Neural crest cell (in vitro differentiated cells): ENCODE measurements at regions not wholly inside any gene's neighbourhood (a gene's known extent, or its start where the extent isn't known, plus 50 kb on each side); places are given as distances from the start of the nearest gene placed in this dataset.

Experiments
- DNase-seq: peaks from one replicate; pipeline ENCODE4 v3.0.0; 2021; ENCODE audit warnings: low read depth, mixed read lengths, low spot score
- H3K27ac Mint-ChIP-seq: one replicate; pipeline ENCODE4 v1.8.0; 2021; ENCODE audit warnings: mild to moderate bottlenecking, mixed read lengths; ENCODE audit not compliant: unreplicated experiment
- H3K27me3 Mint-ChIP-seq: 2 replicates; pipeline ENCODE4 v1.8.0; 2021; ENCODE audit warnings: low read depth, mild to moderate bottlenecking, mixed read lengths
- H3K36me3 Mint-ChIP-seq: 2 replicates; pipeline ENCODE4 v1.8.0; 2021; ENCODE audit warnings: low read depth, mild to moderate bottlenecking, mixed read lengths
- H3K4me1 Mint-ChIP-seq: 2 replicates; pipeline ENCODE4 v1.8.0; 2021; ENCODE audit warnings: mixed read lengths
- H3K4me3 Mint-ChIP-seq: one replicate; pipeline ENCODE4 v1.8.0; 2021; ENCODE audit warnings: mild to moderate bottlenecking, mixed read lengths
- H3K9me3 Mint-ChIP-seq: 2 replicates; pipeline ENCODE4 v1.8.0; 2021; ENCODE audit warnings: mixed read lengths
- TF ChIP-seq, protein P1 (sequence below): fragments of 200-600 bp; sonication (generic); conservative IDR thresholded peaks from 2 replicates; pipeline ENCODE4 v1.5.0; 2021; ENCODE audit warnings: antibody characterized with exemption, mild to moderate bottlenecking

- no peaks in the 10 kb centered on the region for H3K27me3 Mint-ChIP-seq
- TF ChIP-seq, protein P1, sequence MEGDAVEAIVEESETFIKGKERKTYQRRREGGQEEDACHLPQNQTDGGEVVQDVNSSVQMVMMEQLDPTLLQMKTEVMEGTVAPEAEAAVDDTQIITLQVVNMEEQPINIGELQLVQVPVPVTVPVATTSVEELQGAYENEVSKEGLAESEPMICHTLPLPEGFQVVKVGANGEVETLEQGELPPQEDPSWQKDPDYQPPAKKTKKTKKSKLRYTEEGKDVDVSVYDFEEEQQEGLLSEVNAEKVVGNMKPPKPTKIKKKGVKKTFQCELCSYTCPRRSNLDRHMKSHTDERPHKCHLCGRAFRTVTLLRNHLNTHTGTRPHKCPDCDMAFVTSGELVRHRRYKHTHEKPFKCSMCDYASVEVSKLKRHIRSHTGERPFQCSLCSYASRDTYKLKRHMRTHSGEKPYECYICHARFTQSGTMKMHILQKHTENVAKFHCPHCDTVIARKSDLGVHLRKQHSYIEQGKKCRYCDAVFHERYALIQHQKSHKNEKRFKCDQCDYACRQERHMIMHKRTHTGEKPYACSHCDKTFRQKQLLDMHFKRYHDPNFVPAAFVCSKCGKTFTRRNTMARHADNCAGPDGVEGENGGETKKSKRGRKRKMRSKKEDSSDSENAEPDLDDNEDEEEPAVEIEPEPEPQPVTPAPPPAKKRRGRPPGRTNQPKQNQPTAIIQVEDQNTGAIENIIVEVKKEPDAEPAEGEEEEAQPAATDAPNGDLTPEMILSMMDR, result no peak
- H3K9me3 Mint-ChIP-seq, result peaks cover 2% of the 10 kb centered on the region
- H3K4me1 Mint-ChIP-seq, result no peaks in the 10 kb centered on the region
- DNase-seq, result no peak
- H3K36me3 Mint-ChIP-seq, result no peaks in the 10 kb centered on the region
- no peak overlapping the region for H3K27ac Mint-ChIP-seq
- H3K4me3 Mint-ChIP-seq, result no peak overlapping the region
Observed at GRCh38 chr13:48843630-48844380, 131.9 kb upstream of the FNDC3A start.

- no peaks in the 10 kb centered on the region for H3K9me3 Mint-ChIP-seq
- TF ChIP-seq, protein P1, result no peak
- H3K36me3 Mint-ChIP-seq, result no peaks in the 10 kb centered on the region
- H3K27ac Mint-ChIP-seq, result no peak overlapping the region
- H3K4me3 Mint-ChIP-seq, result no peak overlapping the region
- H3K4me1 Mint-ChIP-seq, result no peaks in the 10 kb centered on the region
- DNase-seq, result no peak
- no peaks in the 10 kb centered on the region for H3K27me3 Mint-ChIP-seq
Observed at GRCh38 chr13:48844676-48845075, 131.0 kb upstream of the FNDC3A start.

GRCh38 chr13:48849515-48849914, 126.2 kb upstream of the FNDC3A start:
- H3K36me3 Mint-ChIP-seq, result no peaks in the 10 kb centered on the region
- H3K27me3 Mint-ChIP-seq, result no peaks in the 10 kb centered on the region
- H3K4me3 Mint-ChIP-seq, result no peak overlapping the region
- H3K4me1 Mint-ChIP-seq, result no peaks in the 10 kb centered on the region
- DNase-seq, result no peak
- TF ChIP-seq, protein P1, result no peak
- peak overlapping the region; percentile 19 for H3K27ac Mint-ChIP-seq
- H3K9me3 Mint-ChIP-seq, result no peaks in the 10 kb centered on the region

- Mint-ChIP-seq H3K36me3 (no peaks in the 10 kb centered on the region), H3K4me3 (no peak overlapping the region), H3K27me3 (no peaks in the 10 kb centered on the region), H3K9me3 (no peaks in the 10 kb centered on the region), H3K4me1 (no peaks in the 10 kb centered on the region), H3K27ac (no peak overlapping the region)
- no peak for DNase-seq
- TF ChIP-seq, protein P1, result no peak
Observed at GRCh38 chr13:48851707-48852106, 124.0 kb upstream of the FNDC3A start.

- Mint-ChIP-seq H3K4me3 (no peak overlapping the region), H3K4me1 (peaks cover 1% of the 10 kb centered on the region), H3K27ac (no peak overlapping the region), H3K9me3 (no peaks in the 10 kb centered on the region), H3K36me3 (no peaks in the 10 kb centered on the region), H3K27me3 (no peaks in the 10 kb centered on the region)
- TF ChIP-seq, protein P1, result no peak
- no peak for DNase-seq
Observed at GRCh38 chr13:48852911-48853727, 122.6 kb upstream of the FNDC3A start.
